CMK (cell line): ENCODE measurements at regions not wholly inside any gene's neighbourhood (a gene's known extent, or its start where the extent isn't known, plus 50 kb on each side); places are given as distances from the start of the nearest gene placed in this dataset.

Experiments
- DNase-seq: peaks from one replicate; pipeline ENCODE4 v3.0.0-alpha.2; 2010; ENCODE audit warnings: low read depth

DNA sequence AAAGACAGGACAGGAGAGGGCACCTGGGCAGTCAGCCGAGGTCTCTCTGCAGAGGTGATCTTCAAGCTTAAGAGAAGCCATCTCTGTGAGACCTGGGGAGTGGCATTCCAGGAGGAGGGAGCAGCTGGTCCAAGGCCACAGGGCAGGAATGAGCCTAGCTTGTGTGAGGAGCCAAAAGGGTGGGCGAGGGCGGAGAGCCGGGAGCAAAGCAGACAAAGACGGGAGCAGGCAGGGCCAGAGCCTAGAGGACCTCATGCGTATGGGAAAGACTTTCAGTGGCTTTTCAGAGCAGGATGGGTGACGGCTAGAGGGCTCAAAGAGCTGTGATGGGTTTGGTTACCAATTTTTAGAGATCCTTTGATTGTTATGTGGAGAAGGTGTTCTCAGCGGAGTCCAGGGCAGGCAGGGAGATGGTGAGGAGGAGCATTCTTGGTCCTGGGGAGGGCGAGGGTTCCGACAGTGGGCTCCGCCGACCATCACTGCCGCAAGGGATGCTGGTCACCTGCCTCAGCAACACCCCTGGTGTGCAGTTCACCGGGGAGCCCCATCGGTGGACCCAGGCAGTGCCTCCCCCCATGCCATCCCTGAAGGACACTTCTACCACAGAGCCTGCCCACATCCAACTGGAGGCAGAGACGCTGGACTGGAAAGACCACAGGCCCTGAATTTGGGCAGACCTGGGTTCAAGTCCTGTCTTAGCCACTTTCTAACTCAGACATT, 122.9 kb upstream of the IRF2BP2 start:
- no peak for DNase-seq

GRCh38 chr1:234732260-234732659, 122.3 kb upstream of the IRF2BP2 start:
- no peak for DNase-seq

GRCh38 chr1:234731569-234732085, 121.6 kb upstream of the IRF2BP2 start:
- DNase-seq: no peak

DNA sequence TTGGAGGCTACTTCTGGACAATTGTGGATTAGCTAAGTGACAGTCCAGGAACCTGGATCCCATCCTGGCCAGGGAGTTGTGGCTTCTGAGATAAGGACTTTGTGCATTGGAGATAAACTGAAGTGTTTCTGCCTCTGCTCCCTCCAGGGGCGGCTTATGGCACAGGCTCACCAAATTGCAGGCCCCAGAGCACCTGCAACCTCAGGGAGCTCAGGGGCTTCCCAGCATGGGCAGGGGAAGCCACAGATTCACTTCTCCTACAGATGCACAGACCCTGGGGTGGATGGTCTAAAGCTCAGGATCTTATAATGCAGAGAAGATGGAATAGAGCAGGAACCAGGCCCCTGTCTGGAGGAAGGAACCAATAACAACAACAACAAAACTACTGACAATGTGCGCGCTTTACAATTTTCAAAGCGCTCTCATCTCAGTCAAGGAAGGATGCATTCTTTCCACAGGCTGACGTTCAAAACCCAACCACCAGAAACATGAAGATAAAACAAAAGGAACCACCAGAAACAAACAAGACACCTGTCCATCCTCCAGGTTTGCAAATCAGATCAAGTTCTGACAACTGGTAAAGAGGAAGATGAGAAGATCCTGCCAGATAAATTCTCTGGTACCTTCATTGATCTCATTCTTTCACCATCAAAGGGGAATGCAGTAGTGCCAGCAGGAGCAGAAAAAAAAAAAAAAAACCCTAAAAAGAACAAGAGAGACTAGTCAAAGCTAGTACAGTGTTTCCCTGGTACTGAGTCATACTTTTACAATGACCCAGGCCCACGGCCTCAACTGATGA, 121.0 kb upstream of the IRF2BP2 start:
- no peak for DNase-seq

- no peak for DNase-seq
Observed at GRCh38 chr1:234730475-234730769, 120.4 kb upstream of the IRF2BP2 start.

GRCh38 chr1:234729561-234730474, 119.8 kb upstream of the IRF2BP2 start:
- DNase-seq: no peak

DNA sequence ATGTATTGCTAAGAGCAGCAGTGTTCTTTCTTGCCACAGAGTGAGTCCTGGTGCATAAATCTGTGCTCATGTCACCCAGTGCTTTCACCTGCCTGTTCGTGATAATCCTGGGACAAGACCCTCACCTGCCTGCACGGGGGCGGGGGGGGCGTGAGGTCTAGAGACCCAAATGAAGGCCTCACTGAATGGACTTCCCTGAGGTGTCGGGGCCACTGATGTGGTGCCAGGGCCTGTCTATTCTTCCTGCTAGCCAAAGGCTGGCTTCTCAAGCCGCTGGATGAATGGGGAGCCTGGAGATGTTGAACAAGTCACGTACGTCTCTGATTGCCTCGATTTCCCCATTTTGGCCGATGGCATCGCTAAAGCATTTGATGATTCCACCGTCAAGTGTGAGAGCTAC, 118.8 kb upstream of the IRF2BP2 start:
- no peak for DNase-seq

GRCh38 chr1:234727018-234727940, 117.3 kb upstream of the IRF2BP2 start:
- no peak for DNase-seq

DNA sequence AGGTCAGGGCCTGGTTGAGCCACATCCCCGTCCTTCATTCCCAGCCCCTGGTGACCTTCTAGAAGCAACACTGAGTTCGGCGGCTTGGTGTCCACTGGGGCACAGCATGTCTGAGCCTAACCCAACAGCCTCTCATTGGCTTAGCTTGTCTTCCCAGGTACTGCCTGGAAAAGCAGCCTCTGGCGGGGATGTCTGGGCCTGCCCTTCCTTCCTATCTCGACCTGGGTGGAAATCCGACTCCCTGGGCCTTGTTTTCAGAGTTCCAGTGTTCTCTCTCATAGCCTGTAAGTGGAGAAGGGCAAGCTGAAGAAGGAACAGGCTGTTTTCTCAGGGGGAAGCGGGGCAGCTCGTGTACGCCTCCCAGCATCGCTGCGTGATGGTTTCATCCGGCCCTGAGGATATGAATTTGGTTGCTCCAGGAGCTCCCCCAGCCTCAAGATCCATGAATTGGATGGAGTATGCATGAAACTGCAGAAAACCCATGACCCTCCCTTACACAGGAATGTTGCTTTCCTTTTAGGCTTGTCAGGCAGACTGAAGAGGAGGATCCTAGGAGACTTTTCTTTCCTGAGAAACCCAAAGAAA, 116.5 kb upstream of the IRF2BP2 start:
- no peak for DNase-seq

DNA sequence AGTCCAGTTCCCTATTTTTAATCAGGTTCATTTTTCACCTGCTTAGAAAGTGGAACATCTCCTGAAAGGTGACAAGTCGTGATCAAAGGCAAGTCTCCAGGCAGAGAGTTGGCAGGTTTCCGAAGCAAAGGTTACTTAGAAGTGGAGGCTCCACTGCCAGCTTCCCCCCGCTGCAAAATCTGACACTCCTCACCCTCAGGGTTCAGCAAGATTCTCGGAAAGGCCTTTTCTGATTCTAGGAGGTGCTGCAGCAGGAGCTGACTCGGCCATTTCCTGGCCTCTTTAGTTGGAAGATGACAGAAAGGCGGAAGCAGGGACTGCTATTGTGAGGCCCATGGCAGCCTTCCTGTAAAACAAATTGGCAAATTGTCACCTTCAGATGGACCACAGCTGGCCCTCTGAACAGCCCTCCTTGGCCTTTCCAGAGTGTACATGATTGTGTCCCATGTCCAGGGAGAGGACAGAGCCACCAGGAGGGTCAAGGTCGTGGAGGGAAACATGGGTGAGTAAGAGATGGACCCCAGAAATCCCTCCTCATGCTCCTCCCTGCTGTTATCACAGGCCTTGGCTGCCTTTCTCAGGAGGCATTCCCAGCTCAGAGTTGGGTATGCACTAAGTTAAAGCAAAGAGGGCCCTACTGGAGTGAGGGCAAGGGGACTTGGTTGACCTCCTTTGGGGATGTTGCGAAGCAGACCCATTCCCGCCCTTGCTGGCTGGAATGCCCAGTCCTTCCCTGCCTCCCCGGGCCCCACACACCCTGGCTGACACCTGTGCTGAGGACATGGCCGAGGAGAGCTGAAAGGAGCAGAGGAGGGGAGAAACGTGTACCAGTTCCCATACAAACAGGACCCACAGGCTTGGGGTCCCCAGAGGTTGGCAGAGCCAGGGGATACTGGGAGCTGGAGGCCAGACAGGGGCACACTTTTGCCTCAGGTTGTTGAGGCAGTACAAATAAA, 115.5 kb upstream of the IRF2BP2 start:
- DNase-seq: no peak

DNA sequence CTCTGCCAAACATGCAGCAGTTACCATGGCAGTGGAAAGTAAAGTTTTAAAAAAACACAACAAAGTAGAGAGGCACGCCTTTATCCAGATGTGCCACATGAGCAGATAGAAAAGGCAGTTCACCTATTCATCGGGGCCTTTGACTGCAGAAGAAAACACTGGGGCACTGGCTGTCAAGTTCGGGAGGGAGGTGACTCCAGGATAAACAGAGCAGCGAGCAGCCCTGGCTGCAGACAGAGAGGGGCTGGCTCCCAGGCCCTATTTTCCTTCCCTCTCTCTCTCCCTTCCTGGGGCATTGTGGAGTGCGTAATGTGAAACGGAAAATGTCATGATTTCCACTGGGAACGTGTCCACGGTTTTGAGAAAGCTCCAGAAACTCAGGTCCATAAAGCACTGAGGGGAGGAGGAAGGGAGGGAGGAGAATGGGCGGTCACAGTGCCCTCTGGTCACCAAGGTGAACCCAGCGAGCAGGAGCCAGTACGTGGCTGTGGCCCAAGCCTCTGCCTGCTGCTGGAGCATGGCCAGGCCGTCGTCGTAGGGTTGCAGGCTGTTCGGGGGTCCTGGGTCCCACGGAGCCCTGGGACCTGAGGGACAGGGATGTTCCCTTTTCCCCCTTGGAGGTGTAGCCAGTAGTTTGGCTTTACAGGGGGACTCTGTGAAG, 114.7 kb upstream of the IRF2BP2 start:
- no peak for DNase-seq

DNA sequence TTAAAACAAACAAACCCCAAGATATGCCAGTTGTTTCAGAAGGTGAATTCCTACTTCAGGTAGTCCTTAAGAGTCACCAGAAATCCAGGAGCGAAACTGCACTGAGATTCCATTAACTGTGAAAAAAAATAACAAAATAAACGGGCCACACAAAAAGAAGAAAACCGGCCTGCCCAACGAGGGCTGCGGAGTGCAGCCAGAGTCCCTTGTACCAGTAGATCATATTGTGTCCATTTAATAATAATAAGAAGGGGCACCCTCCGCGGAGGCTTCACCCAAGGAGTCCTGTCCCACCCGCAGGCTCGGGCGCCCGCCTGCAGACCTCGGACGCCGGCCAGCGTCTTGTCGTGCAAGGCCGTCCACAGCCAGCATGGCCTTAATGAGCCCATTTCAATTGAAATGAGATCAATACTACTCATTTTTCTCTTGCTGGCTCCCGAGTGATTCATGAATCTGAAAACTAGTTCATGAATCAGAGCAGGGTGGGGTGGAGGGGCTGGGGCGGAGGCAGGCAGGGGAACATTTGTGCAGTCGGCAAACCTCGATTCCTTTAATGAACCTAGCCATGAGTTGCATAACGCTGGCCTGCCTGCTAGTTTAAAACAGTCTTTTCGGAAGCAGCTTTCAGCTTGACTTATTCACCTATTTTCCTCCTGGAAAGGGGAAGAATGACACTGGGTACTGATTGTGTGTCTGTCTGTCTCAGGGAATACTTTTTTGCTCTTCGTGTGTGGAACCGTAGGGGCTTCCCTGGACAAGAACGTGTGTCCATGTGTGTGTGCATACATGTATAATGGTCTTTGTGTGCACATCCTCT, 113.1 kb upstream of the IRF2BP2 start:
- DNase-seq: no peak

- no peak for DNase-seq
Observed at GRCh38 chr1:234722270-234722704, 112.3 kb upstream of the IRF2BP2 start.

- no peak for DNase-seq
Observed at GRCh38 chr1:234721476-234722269, 111.7 kb upstream of the IRF2BP2 start.

- no peak for DNase-seq
Observed at GRCh38 chr1:234720709-234721441, 110.9 kb upstream of the IRF2BP2 start.

DNA sequence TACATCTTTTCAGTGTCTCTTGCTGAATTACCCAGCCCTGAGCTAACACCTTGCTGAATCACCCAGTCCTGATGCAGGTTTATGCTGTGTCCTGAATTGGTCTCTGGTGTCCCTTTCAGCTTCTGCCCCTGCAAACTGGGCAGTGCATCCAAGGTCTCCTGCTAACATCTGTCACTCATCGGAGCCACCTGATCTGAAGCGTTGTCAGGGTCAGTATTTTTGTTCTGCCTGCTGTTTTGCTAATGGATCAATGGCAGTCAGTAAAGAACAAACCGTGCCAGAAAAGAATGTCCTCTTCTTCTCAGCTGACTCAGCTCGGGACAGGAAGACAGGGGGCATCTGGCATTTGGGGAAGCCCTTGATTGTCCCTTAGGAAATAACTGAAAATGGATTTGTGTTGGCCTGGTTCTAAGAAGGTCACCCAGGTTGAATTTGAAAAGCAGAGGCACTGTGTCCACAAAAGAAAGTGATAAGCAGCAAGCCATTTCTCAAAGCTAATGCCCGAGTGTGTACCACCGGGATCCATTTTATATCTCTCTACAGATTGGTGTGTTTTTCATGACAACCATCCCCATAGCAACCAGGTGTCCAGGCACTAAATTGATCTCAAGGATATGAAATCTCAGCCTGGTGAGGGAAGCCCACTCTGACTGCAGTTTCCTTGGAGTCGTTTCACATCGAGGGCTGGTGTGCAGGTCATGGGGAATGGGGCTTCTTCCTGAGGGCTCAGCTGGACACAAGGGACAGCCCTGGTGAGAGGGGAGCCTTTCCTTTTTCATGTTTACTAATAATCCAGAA, 109.7 kb upstream of the IRF2BP2 start:
- no peak for DNase-seq
